AG04449 (cell line): ENCODE measurements at regions not wholly inside any gene's neighbourhood (a gene's known extent, or its start where the extent isn't known, plus 50 kb on each side); places are given as distances from the start of the nearest gene placed in this dataset.
A peak's percentile ranks its signal among the peaks of the same experiment; 100 is the strongest.

Experiments used
- CTCF ChIA-PET: fragments of 350-600 bp; formaldehyde crosslinking; extraction: SDS; loops from one replicate; lab custom pipeline; 2021; ENCODE audit warnings: antibody characterized with exemption; lab: Yijun Ruan, JAX
- POLR2A ChIA-PET: fragments of 400-600, 350-600 bp; formaldehyde crosslinking; extraction: SDS; loops from one replicate; lab custom pipeline; 2020; ENCODE audit warnings: antibody characterized with exemption, inconsistent platforms; lab: Yijun Ruan, JAX
- DNase-seq: peaks from one replicate; pipeline ENCODE4 v3.0.0-alpha.2; 2010; ENCODE audit warnings: low read depth, low spot score
- H3K4me3 ChIP-seq: 2 replicates; pipeline ENCODE4 v1.5.1; 2011; ENCODE audit warnings: low read depth, mild to moderate bottlenecking, control low read depth, low read length
- TF ChIP-seq, protein P1 (sequence below): IDR thresholded peaks from one replicate; pipeline ENCODE4 v1.5.1; 2011; ENCODE audit warnings: mild to moderate bottlenecking, moderate library complexity, low read length, control low read depth, inconsistent platforms; ENCODE audit not compliant: insufficient read depth; ENCODE audit errors: missing control alignments

GRCh38 chr4:169337510-169337909, 66.8 kb upstream of the SH3RF1 start:
- POLR2A ChIA-PET, result interaction anchor here (0.7 to 2.1 kb wide), 5 partner anchors 23 to 267 kb away, joined by 3 to 9 read pairs (median 3); no protein-coding TSS in a partner anchor
- peak; percentile 96 for DNase-seq
- CTCF ChIA-PET, result interaction anchor here (2.2 kb wide), 1 partner anchor 148 kb away, joined by 7 read pairs; no protein-coding TSS in a partner anchor
- no peak overlapping the region for H3K4me3 ChIP-seq
- TF ChIP-seq, protein P1, sequence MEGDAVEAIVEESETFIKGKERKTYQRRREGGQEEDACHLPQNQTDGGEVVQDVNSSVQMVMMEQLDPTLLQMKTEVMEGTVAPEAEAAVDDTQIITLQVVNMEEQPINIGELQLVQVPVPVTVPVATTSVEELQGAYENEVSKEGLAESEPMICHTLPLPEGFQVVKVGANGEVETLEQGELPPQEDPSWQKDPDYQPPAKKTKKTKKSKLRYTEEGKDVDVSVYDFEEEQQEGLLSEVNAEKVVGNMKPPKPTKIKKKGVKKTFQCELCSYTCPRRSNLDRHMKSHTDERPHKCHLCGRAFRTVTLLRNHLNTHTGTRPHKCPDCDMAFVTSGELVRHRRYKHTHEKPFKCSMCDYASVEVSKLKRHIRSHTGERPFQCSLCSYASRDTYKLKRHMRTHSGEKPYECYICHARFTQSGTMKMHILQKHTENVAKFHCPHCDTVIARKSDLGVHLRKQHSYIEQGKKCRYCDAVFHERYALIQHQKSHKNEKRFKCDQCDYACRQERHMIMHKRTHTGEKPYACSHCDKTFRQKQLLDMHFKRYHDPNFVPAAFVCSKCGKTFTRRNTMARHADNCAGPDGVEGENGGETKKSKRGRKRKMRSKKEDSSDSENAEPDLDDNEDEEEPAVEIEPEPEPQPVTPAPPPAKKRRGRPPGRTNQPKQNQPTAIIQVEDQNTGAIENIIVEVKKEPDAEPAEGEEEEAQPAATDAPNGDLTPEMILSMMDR, result no peak

- DNase-seq, result peak; percentile 38
- TF ChIP-seq, protein P1, result no peak
- ChIA-PET CTCF (no interaction called here), POLR2A (no interaction called here)
- H3K4me3 ChIP-seq, result no peak overlapping the region
Observed at GRCh38 chr4:169335331-169335730, 64.6 kb upstream of the SH3RF1 start.

DNA sequence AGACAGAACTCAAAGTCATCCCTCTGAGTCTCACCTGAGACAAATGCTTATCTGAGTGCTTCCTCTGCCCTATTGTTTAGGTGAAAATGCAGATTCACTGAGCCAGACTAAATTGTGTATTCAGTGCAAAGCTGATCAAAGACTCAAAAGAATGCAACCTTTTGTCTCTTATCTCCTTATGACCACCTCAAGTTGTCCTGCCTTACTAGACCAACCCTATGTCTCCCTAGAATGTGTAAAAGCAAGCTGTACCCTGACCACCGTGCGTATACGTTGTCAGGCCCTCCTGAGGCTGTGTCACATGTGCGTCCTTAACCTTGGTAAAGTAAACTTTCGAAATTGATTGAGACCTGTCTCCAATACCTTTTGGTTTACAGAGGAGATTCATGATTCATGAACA, 63.6 kb upstream of the SH3RF1 start:
- ChIA-PET POLR2A (no interaction called here), CTCF (no interaction called here)
- no peak overlapping the region for H3K4me3 ChIP-seq
- TF ChIP-seq, protein P1, result no peak
- DNase-seq, result no peak

DNA sequence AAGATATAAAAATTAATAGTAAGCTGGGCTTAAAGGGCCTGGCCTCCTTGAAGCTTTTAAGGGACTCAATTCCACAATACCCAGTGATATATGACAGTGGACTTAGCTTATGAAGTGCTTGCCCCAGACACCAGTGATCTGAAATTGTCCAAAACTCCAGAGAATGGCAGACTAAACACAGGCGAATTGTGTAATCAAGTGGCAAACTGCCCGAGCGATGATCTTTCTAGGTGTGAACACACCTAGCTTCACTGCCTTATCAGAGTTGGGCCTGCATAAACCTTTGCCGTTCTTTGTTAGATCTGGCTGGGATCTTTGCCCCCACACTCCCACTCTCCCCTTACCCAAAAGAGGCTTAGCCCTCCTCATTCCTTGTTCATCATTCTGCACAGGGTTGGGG, 62.5 kb upstream of the SH3RF1 start:
- CTCF ChIA-PET, result no interaction called here
- DNase-seq, result no peak
- TF ChIP-seq, protein P1, result no peak
- POLR2A ChIA-PET, result no interaction called here
- no peak overlapping the region for H3K4me3 ChIP-seq

GRCh38 chr4:169332583-169332982, 61.8 kb upstream of the SH3RF1 start:
- no peak for DNase-seq
- ChIA-PET POLR2A (no interaction called here), CTCF (no interaction called here)
- TF ChIP-seq, protein P1, result no peak
- no peak overlapping the region for H3K4me3 ChIP-seq

- DNase-seq, result no peak
- H3K4me3 ChIP-seq, result no peak overlapping the region
- ChIA-PET CTCF (no interaction called here), POLR2A (no interaction called here)
- TF ChIP-seq, protein P1, result no peak
Observed at GRCh38 chr4:169330811-169331210, 60.1 kb upstream of the SH3RF1 start.
